HepG2 (cell line): ENCODE measurements at regions not wholly inside any gene's neighbourhood (a gene's known extent, or its start where the extent isn't known, plus 50 kb on each side); places are given as distances from the start of the nearest gene placed in this dataset.
A peak's percentile ranks its signal among the peaks of the same experiment; 100 is the strongest.

ENCODE experiments used
- BHLHE40 ChIP-seq: IDR thresholded peaks from 2 replicates; pipeline ENCODE4 v1.6.1; 2011; ENCODE audit warnings: low read length, improper control_type of control experiment
- CEBPB ChIP-seq: IDR thresholded peaks from 2 replicates; pipeline ENCODE4 v1.6.1; 2011; ENCODE audit warnings: low read depth, low read length, improper control_type of control experiment, borderline replicate concordance
- CEBPG ChIP-seq: IDR thresholded peaks from 2 replicates; pipeline ENCODE4 v1.6.1; 2016
- ELF3 ChIP-seq: IDR thresholded peaks from 2 replicates; pipeline ENCODE4 v1.6.1; 2016; ENCODE audit warnings: missing genetic modification reagents, missing compliant biosample characterization
- GTF2F1 ChIP-seq: fragments of 150-350 bp; IDR thresholded peaks from 2 replicates; pipeline ENCODE4 v1.6.1; 2014; ENCODE audit warnings: low read length
- IRF2 ChIP-seq: IDR thresholded peaks from 2 replicates; pipeline ENCODE4 v1.6.1; 2018; ENCODE audit warnings: missing genetic modification reagents, missing compliant biosample characterization
- NFATC3 ChIP-seq: sonication (generic); formaldehyde crosslinking; IDR thresholded peaks from 2 replicates; pipeline ENCODE4 v1.5.1; 2020; ENCODE audit warnings: mild to moderate bottlenecking, missing genetic modification reagents
- PHF20 ChIP-seq: sonication (generic); formaldehyde crosslinking; IDR thresholded peaks from 2 replicates; pipeline ENCODE4 v1.5.0; 2020; ENCODE audit warnings: mild to moderate bottlenecking, missing genetic modification reagents
- PHF8 ChIP-seq: sonication (generic); formaldehyde crosslinking; IDR thresholded peaks from 2 replicates; pipeline ENCODE4 v1.5.0; 2020; ENCODE audit warnings: missing genetic modification reagents
- SAFB2 ChIP-seq: sonication (generic); formaldehyde crosslinking; IDR thresholded peaks from 2 replicates; pipeline ENCODE4 v1.5.1; 2020; ENCODE audit warnings: missing genetic modification reagents, low read depth, mild to moderate bottlenecking, borderline replicate concordance
- SMC3 ChIP-seq: IDR thresholded peaks from 2 replicates; pipeline ENCODE4 v1.6.1; 2011; ENCODE audit warnings: low read length, improper control_type of control experiment
- SOX6 ChIP-seq, 2 experiments: fragments of 450-650 bp in 1 of 2; sonication (generic) in 1 of 2; formaldehyde crosslinking in 1 of 2; IDR thresholded peaks; 2 replicates each; pipeline versions ENCODE4 v1.4.0 to v1.6.1; 2017 to 2020; ENCODE audit warnings: antibody characterized with exemption in 1 of 2, mild to moderate bottlenecking in 1 of 2, missing genetic modification reagents in 1 of 2
- TEAD3 ChIP-seq: optimal IDR thresholded peaks from 2 replicates; pipeline ENCODE3; 2016; ENCODE audit warnings: borderline replicate concordance
- TGIF2 ChIP-seq: IDR thresholded peaks from 2 replicates; pipeline ENCODE4 v1.6.1; 2016; ENCODE audit warnings: control low read depth, missing compliant biosample characterization
- ZBTB38 ChIP-seq: sonication (generic); formaldehyde crosslinking; IDR thresholded peaks from 2 replicates; pipeline ENCODE4 v1.5.1; 2020; ENCODE audit warnings: mild to moderate bottlenecking, missing genetic modification reagents
- ZBTB39 ChIP-seq: sonication (generic); formaldehyde crosslinking; IDR thresholded peaks from 2 replicates; pipeline ENCODE4 v1.5.0; 2020; ENCODE audit warnings: missing genetic modification reagents
- ZBTB44 ChIP-seq: sonication (generic); formaldehyde crosslinking; IDR thresholded peaks from 2 replicates; pipeline ENCODE4 v1.4.0; 2020; ENCODE audit warnings: missing genetic modification reagents
- ZC3H4 ChIP-seq: sonication (generic); formaldehyde crosslinking; IDR thresholded peaks from 2 replicates; pipeline ENCODE4 v1.4.0; 2020; ENCODE audit warnings: missing genetic modification reagents, borderline replicate concordance
- ZFP90 ChIP-seq: sonication (generic); formaldehyde crosslinking; IDR thresholded peaks from 2 replicates; pipeline ENCODE4 v1.8.0; 2022; ENCODE audit warnings: missing genetic modification reagents, mild to moderate bottlenecking, inconsistent platforms, borderline replicate concordance
- ZNF263 ChIP-seq: sonication (generic); formaldehyde crosslinking; IDR thresholded peaks from 2 replicates; pipeline ENCODE4 v1.4.0; 2020; ENCODE audit warnings: missing genetic modification reagents
- ZNF468 ChIP-seq: sonication (generic); formaldehyde crosslinking; IDR thresholded peaks from 2 replicates; pipeline ENCODE4 v1.8.0; 2022; ENCODE audit warnings: mild to moderate bottlenecking, moderate library complexity, missing genetic modification reagents
- TF ChIP-seq, protein P1 (sequence below): sonication (generic); formaldehyde crosslinking; IDR thresholded peaks from 2 replicates; pipeline ENCODE4 v1.5.1; 2020; ENCODE audit warnings: mild to moderate bottlenecking, missing genetic modification reagents, moderate library complexity
- TF ChIP-seq, protein P2 (sequence below): sonication (generic); formaldehyde crosslinking; conservative IDR thresholded peaks from 2 replicates; pipeline ENCODE4 v1.5.0; 2020; ENCODE audit warnings: missing genetic modification reagents

DNA sequence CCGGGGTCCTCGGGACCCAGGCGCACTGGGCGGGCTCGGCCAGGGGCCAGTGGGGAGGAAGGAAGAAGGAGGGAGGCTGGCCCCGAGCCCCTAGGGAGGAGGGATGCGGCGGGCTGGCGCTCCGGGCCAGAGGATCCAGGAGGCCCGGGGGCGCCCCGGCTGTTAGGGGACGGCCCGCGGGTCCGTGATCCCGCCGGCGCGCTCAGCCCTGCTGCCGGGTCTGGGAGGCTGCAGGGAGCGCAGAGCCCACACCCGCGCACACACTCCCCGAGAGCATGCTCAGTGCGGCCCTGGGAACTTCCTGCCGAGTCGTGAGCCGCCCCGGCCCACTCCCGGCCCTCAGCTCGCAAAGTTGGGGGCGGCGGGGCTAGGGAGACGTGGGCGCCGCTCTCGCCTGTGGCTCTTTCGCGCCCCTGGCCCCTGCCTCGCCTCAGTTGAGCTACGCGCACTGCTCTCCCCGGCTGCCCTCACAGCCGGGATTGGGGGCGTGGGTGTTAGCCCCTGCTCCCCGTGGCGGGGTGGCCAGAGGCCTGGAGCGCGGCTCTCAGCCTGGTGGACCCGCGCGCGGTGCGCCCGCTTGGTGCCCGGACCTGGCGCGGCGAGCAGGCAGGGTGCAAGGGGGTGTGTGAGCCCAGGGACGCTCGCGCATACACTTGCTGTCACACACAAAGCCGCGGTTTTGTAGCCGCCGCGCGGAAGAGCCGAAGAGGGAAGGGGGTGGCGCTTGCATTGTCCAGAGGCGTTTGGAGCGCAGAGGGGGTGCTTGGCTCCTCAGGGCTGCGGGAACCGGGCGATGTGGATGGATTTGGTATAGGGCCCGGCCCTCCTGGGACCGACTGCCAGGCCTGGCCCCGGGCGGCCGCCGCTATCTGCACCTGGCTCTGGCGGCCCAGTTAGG, 132.9 kb upstream of the MGAT5 start (continued):
- no peak for TF ChIP-seq SAFB2 (CRISPR knock-in tag)
- TF ChIP-seq TGIF2 (CRISPR knock-in tag) = 0 out of 2 replicates have a peak, but pooled peaks have one; percentile 72
- TF ChIP-seq ELF3 = no peak
- TF ChIP-seq SOX6 (IDR thresholded peaks at IDR 0.05) = no peak
- TF ChIP-seq SOX6 (CRISPR knock-in tag; IDR thresholded peaks at IDR 0.05) = peak; percentile 64; the same call in 1 of the 2 replicates
- peak; percentile 90 for TF ChIP-seq ZNF263 (CRISPR knock-in tag)
- no peak for TF ChIP-seq BHLHE40
- no peak for TF ChIP-seq ZBTB44 (CRISPR knock-in tag)
- no peak for TF ChIP-seq ZBTB38 (CRISPR knock-in tag)
- 0 out of 2 replicates have a peak, but pooled peaks have one; percentile 59 for TF ChIP-seq IRF2 (CRISPR knock-in tag)
- no peak for TF ChIP-seq CEBPG
- TF ChIP-seq ZFP90 (CRISPR knock-in tag) = no peak
- TF ChIP-seq ZC3H4 (CRISPR knock-in tag) = no peak
- TF ChIP-seq ZBTB39 (CRISPR knock-in tag) = peak; percentile 59; the same call in 1 of the 2 replicates
- TF ChIP-seq CEBPB = no peak
- no peak for TF ChIP-seq GTF2F1
- peak; percentile 92 for TF ChIP-seq PHF8 (CRISPR knock-in tag)
- no peak for TF ChIP-seq SMC3
- TF ChIP-seq ZNF468 (CRISPR knock-in tag) = no peak
- TF ChIP-seq, protein P1, sequence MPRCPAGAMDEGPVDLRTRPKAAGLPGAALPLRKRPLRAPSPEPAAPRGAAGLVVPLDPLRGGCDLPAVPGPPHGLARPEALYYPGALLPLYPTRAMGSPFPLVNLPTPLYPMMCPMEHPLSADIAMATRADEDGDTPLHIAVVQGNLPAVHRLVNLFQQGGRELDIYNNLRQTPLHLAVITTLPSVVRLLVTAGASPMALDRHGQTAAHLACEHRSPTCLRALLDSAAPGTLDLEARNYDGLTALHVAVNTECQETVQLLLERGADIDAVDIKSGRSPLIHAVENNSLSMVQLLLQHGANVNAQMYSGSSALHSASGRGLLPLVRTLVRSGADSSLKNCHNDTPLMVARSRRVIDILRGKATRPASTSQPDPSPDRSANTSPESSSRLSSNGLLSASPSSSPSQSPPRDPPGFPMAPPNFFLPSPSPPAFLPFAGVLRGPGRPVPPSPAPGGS (CRISPR knock-in tag) = peak; percentile 46; the same call in 1 of the 2 replicates
- TF ChIP-seq PHF20 (CRISPR knock-in tag) = no peak; the same call in 1 of the 2 replicates
- no peak for TF ChIP-seq NFATC3 (CRISPR knock-in tag)
- TF ChIP-seq, protein P2, sequence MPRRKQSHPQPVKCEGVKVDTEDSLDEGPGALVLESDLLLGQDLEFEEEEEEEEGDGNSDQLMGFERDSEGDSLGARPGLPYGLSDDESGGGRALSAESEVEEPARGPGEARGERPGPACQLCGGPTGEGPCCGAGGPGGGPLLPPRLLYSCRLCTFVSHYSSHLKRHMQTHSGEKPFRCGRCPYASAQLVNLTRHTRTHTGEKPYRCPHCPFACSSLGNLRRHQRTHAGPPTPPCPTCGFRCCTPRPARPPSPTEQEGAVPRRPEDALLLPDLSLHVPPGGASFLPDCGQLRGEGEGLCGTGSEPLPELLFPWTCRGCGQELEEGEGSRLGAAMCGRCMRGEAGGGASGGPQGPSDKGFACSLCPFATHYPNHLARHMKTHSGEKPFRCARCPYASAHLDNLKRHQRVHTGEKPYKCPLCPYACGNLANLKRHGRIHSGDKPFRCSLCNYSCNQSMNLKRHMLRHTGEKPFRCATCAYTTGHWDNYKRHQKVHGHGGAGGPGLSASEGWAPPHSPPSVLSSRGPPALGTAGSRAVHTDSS (CRISPR knock-in tag) = no peak
- TF ChIP-seq TEAD3 (CRISPR knock-in tag) = no peak
